AG09319 (cell line): ENCODE measurements at regions not wholly inside any gene's neighbourhood (a gene's known extent, or its start where the extent isn't known, plus 50 kb on each side); places are given as distances from the start of the nearest gene placed in this dataset.

ENCODE experiments used
- DNase-seq: peaks from one replicate; pipeline ENCODE4 v3.0.0-alpha.2; 2010; ENCODE audit warnings: low read depth; ENCODE audit errors: extremely low read depth
- TF ChIP-seq, protein P1 (sequence below): IDR thresholded peaks from 2 replicates; pipeline ENCODE4 v1.5.1; 2011; ENCODE audit warnings: low read depth, mild to moderate bottlenecking, inconsistent platforms, low read length, moderate library complexity

DNA sequence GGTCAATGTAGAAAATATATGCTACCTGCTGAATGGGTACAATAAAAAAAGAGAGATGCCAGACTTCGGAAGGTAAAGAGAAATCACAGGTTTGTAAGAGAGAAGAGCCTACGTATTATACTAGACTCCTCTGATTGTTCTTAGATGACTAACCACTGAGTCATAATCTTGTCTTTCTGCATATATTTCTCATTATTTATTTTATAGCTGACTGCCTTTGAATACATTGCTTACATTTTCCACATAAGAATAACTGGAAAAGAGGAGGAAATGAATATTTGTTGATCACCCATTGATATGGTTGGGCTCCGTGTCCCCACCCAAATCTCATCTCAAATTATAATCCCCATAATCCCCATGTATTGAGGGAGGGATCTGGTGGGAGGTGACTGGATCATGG, 90.3 kb upstream of the RAB27B start:
- TF ChIP-seq, protein P1, sequence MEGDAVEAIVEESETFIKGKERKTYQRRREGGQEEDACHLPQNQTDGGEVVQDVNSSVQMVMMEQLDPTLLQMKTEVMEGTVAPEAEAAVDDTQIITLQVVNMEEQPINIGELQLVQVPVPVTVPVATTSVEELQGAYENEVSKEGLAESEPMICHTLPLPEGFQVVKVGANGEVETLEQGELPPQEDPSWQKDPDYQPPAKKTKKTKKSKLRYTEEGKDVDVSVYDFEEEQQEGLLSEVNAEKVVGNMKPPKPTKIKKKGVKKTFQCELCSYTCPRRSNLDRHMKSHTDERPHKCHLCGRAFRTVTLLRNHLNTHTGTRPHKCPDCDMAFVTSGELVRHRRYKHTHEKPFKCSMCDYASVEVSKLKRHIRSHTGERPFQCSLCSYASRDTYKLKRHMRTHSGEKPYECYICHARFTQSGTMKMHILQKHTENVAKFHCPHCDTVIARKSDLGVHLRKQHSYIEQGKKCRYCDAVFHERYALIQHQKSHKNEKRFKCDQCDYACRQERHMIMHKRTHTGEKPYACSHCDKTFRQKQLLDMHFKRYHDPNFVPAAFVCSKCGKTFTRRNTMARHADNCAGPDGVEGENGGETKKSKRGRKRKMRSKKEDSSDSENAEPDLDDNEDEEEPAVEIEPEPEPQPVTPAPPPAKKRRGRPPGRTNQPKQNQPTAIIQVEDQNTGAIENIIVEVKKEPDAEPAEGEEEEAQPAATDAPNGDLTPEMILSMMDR, result no peak
- no peak for DNase-seq

DNA sequence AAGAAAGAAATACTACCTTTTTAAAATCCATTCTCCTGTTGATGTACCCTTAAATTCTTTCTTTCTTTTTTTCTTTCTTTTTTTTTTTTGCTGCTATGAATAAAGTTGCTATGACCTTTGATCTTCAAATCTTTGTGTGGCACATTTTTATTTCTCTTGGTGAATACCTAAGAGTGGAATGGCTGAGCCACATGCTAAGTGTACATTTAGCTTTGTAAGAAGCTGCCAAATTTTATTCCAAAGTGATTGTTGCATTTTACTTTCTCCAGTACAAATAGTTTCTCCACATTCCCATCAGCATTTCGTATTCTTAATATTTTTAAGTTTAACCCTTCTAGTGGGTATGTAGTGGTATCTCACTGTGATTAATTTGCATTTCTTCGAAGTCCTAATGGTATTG, 88.8 kb upstream of the RAB27B start:
- no peak for DNase-seq
- TF ChIP-seq, protein P1, result no peak

DNA sequence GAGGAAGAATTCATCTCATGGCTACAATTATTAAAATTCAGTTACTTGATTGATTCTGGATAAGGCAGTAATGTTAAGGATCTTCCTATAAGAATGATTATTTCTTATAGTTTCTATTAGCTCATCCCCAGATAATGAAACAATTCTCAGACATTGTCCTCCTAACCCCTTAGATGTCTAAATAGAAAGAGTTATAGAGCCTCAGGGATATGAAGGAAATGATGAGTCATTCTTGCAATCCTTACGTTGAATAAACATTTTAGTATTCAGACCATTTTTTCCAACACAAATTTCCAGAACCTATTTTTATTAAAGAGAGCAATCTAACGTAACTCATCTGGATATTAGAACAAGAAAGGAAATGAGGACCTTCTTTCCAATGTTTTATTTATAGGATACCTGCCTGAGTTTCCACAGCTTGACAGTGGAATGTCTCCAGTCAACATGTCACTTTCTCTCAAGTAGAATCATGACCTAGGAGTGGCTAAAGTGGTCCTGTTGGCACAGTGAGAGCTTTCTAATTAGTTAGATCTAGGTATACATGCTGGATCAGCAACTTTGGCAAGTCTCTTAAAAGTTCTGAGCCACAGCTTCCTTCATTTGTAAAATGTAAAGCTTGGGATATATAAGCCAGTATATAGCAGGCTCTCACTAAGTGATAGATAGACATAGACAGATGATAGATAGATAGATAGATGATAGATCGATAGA, 88.0 kb upstream of the RAB27B start:
- TF ChIP-seq, protein P1, result no peak
- DNase-seq, result no peak

DNA sequence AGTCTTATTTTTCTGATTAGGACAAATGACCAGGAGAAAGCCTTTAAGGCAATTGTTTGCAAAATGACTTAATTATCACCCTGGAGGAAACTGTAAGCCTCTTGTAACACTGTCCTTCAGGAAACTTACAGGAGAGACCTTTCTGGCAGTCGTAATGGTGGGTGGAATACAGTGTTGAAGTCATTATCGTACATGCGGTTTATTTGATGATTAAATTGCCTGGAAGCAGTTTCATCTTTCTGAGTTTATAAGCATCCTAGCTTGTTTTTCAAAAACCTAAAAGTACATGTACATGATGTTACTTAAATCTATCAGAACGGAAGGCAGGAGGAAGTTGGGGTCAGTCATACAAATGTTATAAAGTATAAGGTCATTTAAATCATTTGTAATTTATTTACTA, 86.2 kb upstream of the RAB27B start:
- TF ChIP-seq, protein P1, result no peak
- DNase-seq, result no peak

DNA sequence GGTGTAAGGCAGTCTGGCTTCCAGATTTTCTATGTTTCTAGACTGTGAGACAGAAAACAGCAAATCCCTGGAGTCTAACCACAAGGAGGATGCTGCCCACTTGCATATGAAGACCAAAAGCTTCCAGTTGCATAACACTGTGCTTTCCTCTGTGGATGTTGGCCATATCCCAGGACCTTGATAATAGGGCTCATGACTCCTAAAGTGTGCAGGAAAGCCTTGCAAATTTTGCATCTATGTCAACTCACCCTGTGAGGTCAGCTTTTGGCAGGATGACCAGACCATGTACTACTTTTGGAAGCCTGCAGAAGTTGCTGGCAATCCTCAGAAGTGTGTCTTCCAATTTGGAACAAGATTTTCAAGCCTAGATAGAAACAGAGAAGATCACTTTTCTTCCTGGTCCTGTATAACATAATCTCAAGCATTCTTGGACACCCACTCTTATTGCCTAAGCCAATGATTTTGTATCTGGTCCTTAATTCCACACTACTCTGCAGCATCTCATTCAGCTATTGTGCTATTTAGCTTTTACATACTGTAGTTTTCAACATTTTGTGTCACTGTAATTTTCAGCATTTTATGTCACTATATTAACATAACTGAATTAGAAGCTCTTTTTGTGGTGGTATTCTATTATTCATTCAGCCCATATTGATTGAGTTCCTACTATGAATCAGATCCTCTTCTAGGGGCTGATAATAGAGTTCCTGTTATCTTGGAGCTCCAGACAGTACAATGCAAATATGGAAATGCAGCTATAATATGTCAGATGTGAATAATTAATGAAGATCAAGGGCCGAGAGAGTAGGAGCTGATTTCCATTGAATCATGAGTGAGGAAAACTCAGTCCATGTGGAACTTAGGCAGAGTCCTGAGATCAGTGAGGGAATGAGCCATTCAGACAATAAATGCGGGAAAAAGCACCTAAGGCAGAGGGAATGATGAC, 85.3 kb upstream of the RAB27B start:
- TF ChIP-seq, protein P1, result no peak; the same call in none of the 2 replicates
- peak; percentile 84 for DNase-seq

DNA sequence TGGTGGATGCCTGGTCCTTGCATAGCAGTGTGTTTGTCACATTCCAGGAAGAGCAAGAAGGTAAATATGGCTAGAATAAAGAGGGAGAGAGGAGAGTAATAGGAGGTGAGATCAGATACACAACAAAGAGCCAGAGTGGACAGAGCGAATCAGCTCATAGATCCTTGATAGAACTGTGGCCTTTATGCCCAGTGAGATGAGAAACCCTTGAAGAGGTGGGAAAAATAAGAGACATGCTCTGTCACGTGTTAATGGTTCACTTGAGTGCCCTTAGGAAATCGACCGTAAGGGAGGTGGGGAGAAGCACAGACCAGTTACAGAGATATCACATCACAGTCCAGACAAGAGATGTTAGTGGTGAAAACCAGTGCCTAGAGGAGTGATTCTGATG, 84.7 kb upstream of the RAB27B start:
- DNase-seq, result no peak
- TF ChIP-seq, protein P1, result no peak

DNA sequence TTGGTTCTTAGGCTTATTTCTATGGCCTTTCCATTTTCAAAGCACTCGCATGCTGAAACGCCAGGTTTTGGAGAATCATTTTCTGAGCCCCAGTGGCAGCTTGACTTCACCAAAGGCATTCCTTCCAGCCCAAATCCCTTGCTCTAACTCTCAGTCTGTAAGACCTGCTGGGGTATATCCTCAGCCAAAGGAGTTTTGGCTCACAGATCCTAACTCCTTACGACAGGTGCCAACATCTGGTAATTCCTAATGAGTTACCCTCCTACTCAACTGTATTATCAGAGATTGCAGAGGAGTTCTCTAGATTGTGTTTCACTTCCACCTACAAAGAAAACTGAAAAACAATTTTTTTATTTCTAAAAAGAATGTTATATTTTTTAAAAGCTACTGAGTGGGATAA, 79.0 kb upstream of the RAB27B start:
- no peak for DNase-seq
- TF ChIP-seq, protein P1, result no peak
